GM19438 (cell line): ENCODE measurements at regions not wholly inside any gene's neighbourhood (a gene's known extent, or its start where the extent isn't known, plus 50 kb on each side); places are given as distances from the start of the nearest gene placed in this dataset.
A peak's percentile ranks its signal among the peaks of the same experiment; 100 is the strongest.
"Not testable (repeated sequence)": the region's sequence is repeated elsewhere in the genome, so short reads cannot be mapped to it uniquely, and the experiment has no call there.

Source experiments
- ATAC-seq: cut with Tn5 transposase; IDR thresholded peaks from one replicate; pipeline ENCODE4 v1.9.1; 2021; ENCODE audit warnings: low read depth; ENCODE audit not compliant: unreplicated experiment

DNA sequence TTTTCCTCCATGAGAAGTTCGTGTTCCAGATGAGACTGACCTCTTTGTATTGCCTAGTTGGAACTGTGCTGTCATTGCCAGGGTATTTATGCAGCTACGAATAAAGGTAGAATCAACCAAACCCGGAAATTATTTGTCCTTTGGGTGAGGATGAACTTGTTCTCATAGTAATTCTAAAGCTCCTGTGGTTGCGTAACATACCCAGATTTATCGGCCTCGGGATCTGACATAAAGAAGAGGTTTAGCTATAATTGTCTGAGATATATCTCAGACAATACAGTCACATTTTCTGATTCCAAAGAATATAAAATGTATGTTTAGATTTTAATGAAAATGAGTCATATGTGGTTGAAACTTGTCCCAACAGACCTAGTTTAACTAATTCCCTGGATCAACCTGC, 628.7 kb upstream of the LINC00305 start:
- no peak for ATAC-seq

DNA sequence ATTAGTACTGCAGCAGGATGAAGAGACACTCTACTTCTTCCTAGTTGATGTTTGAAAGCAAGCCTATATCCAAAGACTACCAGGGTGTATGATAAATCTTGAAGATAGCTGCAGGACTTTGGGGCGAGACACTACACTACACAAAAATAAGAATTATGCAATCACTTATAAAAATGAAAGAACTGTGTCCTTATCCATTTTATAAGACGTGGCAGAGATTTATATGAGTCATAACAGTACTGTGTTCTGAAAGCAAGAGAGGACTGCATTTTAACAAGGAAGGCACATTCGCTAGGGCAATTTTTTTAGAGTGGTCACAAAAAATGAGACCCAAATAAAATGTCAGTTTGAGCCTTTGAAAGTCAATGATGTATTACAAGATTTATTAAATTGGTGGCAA, 617.0 kb upstream of the LINC00305 start:
- ATAC-seq = no peak

DNA sequence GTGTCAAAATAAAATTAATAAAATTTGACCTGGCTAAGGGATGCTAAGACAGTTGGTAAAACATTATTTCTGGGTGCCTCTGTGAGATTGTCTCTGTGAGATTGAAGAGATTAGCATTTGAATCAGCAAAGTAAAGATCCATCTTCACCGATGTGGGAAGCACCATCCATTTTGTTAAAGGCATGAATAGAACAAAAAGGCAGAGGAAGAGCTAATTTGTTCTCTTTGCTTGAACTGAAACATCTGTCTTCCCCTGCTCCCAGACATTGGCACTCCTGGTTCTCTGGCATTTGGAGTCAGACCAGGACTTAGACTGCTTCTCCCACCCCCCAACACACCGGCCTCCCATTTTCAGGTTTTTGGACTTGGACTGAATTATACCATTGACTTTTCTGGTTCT, 603.8 kb upstream of the LINC00305 start:
- no peak for ATAC-seq

DNA sequence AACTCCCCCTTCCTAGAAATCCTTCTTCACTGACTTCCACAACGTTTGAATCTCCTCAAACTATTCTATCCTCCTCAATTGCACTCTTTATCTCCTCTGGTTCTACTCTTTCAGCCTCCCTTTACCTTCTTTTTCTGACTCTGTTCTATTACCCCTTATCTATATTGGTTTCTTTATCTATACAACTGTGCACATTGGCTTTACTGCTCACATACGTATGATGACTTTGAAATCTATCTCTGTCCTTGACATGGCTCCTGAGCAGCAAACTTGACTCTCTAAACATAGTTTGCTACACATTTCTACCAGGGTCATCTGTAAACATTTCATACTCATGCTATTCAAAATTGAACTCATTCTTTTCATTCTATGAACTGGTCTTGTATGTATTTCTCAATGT, 601.0 kb upstream of the LINC00305 start:
- no peak for ATAC-seq

DNA sequence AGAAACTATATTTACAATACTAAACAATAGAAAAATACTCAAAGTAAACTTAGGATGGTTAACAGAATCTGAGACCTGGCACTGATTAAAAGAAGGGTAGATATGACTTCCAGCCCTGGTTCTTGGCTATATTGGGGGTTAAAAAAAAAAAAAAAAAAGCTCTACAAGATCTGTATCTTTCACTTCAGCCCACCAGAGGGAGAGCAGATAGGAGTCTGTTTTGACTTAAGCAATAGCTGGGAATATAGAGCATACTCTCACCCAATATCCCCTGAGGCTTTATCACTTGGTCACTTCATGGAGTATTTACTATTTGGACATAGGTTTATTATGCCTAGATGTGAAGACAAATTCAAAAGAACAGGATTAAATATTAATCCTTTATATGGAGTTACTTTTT, 598.9 kb upstream of the LINC00305 start:
- no peak for ATAC-seq

DNA sequence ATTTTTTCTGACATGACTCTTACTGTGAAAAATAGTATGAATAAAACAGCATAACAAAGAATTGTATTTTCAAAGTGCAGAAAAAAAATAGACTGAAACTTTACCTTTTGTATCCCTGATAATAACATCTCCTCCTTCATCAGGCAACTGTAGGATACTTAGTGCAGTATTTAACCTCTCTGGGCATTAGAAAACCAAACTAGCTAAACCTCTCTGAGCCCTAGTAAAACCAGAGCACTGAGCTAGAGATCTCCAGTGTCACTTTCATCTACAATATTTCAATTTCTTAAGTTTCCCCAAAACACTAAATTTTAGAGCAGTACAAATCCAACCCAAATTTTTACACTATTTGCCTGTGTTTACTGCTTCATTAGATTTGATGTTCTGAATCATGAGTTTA, 594.0 kb upstream of the LINC00305 start:
- no peak for ATAC-seq

DNA sequence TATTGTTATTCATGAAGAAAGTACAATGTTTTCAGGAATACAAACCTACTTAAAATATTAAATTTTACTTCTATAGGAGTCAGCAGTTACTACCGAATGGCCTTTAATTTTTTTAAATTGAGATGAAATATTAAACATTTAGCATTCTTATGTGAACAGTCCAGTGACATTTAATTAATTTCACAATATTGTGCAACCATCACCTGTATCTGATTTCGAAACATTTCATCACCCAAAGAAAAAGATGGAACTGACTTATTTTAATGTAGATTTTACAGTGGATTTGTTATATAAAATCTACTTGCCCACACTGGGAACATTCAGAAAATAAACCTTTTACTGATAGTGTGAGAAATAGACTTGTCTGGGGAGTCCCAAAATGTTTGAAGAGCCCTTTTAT, 585.2 kb upstream of the LINC00305 start:
- no peak for ATAC-seq

DNA sequence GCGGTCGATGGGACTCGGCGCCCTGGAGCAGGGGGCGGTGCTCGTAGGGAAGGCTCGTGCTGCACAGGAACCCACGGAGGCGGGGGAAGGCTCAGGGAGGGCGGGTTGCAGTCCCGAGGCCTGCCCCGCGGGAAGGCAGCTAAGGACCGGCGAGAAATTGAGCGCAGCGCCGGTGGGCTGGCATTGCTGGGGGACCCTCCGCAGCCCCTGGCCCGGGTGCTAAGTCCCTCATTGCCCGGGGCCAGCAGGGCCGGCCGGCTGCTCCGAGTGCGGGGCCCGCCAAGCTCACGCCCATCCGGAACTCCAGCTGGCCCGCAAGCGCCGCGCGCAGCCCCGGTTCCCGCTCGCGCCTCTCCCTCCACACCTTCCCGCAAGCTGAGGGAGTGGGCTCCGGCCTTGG, 576.8 kb upstream of the LINC00305 start:
- ATAC-seq = not testable (repeated sequence)

DNA sequence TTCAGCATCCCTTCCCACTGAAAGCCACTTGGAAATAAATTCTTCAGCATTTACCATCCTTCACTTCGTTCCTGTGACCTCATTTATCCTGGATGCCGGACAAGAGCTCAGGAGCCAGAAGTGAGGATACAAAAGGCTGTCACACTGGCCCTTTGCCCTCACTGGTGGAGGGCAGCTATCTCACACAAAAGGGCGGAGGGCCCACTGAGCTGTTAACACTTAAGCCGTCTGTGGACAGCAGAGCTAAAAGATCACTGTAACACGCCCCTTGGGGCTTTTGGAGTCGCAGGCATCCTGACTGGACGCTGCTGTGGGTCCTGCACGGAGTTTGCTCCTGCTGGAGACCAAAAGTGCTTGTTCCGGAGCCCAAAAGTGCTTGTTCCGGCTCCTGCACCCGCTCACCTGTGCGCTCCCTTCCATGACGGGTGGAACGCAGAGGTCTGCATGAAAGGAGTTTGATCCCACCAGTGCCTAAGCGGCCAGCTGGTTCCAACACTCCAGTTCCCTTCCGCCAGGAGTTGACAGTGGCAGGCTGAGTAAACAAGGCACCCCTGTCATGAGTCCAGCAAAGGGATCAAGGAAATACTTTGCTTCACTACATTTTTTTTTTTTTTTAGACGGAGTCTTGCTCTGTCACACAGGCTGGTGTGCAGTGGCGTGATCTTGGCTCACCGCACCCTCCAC, 572.0 kb upstream of the LINC00305 start:
- ATAC-seq = no peak

DNA sequence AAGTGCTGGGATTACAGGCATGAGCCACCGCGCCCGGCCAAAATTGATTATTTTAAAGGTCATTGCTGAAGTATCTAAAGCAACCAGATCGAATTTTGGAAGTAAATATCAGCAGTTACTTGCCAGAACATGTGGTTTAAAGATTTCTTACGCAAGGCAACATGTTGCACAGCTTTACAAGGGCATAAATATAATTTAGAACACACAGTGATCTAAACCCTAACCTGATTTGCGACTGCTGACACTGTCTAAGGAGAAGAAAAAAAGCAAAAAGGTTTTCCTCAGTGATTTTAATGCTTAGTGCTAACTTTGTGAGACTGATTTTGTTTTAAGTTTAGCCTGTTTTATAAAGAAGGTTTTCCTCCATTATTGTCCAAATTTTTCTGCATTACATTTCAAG, 569.9 kb upstream of the LINC00305 start:
- no peak for ATAC-seq

DNA sequence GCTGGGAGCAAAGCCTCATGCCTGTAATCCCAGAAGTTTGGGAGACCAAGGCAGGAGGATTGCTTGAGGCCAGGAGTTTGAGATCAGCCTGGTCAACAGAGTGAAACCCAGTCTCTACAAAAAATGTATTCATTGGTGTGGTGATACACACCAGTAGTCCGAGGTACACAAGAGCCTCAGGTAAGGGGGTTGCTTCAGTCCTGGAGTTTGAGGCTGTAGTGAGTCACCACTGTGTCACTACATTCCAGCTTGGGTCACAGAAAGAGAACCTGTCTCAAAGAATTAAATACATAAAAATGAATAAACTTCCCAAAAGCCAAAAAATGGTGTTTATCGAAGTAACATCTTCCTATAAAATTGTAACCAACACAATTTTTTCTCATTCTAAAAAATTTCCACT, 568.1 kb upstream of the LINC00305 start:
- ATAC-seq = no peak

DNA sequence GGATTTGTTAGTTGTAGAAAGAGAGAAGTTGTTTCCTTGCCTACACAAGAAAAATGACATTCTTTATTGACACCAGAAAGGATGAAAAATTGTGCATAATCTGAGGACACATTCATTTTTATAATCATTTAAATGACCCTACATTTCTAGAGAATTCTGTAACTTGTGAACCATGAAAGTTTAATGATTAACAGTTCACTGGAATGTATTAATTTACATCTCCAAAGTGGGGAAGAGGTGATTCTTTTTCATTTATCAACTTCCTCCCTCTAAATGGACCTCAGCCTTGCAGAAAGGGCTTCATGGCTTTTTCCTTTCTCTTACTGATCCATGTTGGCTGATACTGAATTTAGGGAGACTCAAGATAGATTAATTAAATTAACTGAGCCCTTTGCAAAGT, 565.2 kb upstream of the LINC00305 start:
- ATAC-seq = no peak

DNA sequence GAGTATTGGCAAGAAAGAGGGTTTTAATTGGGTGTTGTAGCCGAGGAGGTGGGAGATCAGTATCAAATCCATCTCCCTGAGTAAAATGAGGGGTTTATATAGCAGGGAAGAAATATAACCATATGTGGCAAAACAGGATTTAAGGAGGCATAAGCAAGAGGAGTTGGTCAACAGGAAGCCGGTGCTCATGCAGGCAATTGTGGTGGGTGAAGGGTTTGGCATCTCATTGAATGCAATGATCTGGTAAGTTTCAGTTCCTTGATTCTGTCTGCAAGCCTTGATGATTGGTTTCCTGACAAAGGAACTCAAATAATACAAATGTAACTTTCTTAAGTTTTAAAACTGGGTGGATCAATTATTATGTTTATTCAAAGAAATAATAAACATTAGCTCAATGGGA, 564.4 kb upstream of the LINC00305 start:
- ATAC-seq = peak; percentile 96

DNA sequence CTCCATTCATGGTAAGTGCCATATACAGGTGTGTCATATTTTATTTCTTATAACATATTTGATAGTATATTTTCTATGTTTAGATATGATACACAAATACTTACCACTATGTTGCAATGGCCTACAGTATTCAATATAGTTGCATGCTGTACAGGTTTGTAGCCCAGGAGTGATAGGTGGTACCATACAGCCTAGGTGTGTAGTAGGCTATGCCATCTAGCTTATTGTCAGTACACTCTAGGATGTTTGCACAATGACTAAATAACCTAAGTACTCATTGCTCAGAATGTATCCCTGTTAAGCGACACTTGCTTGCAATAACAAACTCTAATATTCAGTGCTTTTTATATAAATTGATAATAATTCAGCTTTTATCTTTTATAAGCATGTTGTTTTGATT, 563.1 kb upstream of the LINC00305 start:
- no peak for ATAC-seq

DNA sequence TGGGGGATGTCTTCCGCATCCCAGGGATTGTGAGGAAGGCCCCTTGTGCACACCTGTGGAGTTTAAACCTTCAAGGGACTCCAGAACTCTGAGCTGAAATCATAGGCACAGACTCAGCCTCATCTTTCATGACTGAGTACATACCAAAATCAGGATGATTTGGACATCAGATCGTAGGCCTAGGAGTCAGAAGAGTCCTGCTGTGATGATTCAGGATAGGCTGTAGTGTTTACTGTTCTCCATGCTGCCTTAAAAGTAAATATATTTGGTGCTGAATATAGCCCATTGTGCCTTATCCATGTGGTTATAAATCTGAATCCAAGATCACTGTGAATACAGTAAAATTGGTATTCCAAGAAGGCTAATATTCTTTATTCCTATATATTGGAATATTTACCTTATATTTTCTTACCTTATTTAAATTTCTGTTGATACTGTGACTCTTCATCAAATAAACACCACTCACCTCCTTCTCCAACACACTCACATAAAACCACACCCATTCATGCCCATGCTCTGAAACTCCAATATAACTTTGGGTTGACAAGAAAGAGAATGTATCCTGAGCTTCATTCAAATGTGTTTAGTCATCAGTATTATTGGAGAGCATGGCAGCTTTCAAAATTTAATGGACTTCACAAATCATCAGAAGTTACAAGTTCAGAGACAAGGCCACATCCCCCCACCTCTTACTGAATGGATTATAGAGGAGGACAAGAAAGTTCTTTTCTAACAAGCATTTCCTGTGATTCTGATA, 561.4 kb upstream of the LINC00305 start:
- no peak for ATAC-seq

DNA sequence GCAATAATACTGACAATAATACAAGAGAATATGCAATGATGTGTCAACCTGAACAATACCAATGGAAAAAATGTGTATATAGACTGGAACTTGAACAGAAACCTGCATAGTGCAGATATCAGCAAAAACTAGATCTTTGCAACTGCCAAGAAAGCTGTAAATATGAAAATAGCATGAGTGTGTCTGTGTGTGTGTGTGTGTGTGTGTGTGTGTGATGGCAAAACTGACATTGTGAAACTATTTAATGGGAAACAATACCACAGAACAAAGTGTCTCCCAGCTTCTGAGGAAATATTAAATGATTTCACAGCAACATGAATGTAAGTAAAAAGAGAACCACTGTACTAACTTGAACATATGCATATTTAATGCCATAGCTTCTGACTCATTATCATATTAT, 558.2 kb upstream of the LINC00305 start:
- ATAC-seq = no peak

DNA sequence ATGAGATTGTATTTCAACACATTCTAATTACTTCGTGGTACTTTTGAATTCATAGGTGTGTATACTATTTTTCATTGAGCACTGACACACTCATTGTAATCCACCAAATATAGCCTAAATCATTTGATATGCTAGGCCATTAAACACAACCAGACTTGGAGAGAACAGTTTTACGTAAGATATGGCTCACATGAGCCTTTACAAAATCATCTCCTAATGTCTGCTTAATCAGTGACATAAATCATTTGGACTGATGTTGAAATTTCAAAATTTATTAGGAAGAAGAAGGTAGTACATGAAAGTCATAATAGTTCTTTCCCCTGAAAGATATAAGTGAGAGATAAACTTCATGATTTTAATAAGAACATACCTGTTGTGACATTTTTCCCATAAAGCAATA, 550.2 kb upstream of the LINC00305 start:
- ATAC-seq = no peak

DNA sequence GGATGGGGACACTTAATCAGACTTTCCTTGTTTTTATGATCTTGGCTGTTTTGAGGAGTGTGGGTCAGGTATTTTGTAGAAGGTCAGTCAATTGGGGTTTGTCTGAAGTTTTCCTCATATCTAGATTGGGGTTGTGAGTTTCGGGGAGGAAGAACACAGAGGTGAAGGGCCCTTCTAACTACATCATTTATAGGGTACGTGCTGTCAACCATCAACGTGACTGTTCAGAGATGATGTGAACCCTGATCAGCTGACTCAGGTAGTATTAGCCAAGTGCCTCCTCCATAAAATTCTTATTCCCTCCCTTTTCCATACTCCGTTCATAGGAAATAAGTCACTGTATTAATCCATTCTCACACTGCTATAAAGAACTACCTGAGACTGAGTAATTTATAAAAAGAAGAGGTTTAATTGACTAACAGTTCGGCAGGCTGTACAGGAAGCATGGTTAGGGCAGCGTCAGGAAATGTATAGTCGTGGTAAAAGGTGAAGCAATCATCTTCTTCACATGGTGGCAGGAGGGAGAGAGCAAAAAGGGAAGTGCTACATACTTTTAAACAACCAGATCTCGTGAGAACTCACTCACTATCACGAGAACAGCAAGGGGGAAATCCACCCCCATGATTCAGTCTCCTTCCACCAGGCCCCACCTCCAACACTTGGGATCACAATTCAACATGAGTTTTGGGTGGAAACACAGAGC, 547.1 kb upstream of the LINC00305 start:
- no peak for ATAC-seq

DNA sequence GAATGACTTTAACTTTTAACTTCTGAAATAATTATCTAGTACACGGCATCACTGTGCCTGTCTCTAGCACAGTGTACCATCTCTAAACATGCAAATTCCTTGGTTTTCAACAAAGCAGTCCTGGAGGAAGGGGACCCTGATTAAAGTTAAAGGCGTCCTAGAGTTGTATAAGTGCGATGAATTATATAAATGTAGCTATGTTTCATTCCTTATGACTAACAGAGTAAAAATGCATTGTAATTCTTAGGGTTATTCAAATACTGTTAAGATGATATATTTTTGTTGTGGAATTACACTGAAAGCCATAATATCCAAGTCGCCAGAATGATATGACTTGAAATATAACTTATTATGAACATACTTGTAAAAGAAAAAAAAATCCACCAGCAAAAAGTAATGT, 544.9 kb upstream of the LINC00305 start:
- no peak for ATAC-seq

DNA sequence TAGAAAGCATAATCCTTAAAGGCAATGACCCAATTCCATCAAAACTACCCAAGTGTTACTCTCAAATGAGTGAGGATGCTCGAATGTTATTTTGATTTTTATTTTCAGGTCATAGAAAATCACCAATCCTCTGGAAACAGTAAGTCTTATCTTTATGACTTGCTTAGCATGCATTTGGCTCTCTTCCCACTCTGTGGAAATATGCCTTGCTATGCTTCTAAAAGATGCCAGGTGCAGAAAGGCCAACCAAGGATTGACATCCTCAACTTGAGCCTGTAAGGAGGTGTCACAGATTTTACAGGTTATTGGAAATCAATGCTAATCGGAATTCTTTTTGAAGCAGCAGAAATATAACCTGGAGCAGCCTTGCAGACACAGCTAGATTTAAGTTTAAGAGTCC, 543.9 kb upstream of the LINC00305 start:
- no peak for ATAC-seq

DNA sequence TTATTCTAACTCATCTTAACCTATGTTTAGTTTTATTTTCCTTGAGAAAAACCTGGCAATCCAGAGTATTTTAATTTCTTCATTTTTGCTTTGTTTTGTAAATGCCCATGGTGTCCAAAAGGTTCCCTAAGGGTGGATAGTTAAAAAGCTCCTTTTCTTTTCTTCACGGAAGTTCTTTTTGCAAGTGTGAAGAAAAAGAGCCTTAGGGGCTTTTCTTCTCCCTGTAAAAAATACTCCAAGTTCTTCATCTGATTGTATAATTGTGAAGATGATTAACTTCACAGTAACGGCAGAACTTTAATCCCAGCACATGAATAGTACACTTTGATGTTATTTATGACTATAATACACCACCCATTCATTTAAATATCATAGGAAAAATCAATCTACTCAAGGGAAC, 530.2 kb upstream of the LINC00305 start:
- no peak for ATAC-seq

DNA sequence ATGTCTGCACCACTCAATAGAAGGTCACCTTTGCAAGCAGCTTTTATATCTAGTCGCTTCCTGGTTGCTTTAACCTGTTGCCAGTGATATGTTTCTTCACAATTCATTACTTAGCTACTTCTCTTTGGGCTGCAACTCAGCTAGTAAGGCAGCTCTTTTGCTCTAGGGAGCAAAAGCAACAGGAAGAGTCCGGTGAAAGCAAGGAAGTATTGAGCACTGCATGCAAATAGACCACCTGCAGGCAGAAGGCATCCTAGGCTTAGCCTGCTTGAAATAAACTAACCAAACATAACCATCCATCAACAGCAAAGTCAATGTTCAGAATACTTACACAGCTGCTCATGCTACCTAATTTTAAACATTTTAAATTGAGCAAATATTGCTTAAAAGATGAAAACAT, 529.2 kb upstream of the LINC00305 start:
- no peak for ATAC-seq
